GM12874 (cell line): ENCODE measurements at regions not wholly inside any gene's neighbourhood (a gene's known extent, or its start where the extent isn't known, plus 50 kb on each side); places are given as distances from the start of the nearest gene placed in this dataset.

ENCODE experiments used
- TF ChIP-seq, protein P1 (sequence below): IDR thresholded peaks from 2 replicates; pipeline ENCODE4 v1.5.1; 2011; ENCODE audit warnings: low read depth, mild to moderate bottlenecking, control low read depth, low read length, moderate library complexity; ENCODE audit not compliant: insufficient read depth

DNA sequence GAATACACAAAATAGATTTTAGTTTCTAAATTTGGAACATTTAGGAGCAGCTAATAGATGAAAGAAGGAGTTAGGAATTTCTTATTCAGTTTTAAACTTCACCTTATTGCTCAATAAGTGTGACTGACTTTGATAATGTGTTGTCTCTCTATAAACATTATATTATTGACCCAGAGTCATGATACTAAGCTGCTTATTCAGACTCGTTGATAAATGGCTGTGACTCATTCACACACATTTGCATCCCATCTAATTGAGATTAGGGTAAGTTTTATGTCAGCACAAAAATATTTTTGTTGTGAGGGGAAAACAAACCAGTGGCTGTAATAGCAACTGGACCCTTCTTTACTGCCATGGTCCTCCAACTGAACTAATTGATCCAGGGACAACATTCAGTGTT is 137.6 kb downstream of the GOLIM4 start:
- TF ChIP-seq, protein P1, sequence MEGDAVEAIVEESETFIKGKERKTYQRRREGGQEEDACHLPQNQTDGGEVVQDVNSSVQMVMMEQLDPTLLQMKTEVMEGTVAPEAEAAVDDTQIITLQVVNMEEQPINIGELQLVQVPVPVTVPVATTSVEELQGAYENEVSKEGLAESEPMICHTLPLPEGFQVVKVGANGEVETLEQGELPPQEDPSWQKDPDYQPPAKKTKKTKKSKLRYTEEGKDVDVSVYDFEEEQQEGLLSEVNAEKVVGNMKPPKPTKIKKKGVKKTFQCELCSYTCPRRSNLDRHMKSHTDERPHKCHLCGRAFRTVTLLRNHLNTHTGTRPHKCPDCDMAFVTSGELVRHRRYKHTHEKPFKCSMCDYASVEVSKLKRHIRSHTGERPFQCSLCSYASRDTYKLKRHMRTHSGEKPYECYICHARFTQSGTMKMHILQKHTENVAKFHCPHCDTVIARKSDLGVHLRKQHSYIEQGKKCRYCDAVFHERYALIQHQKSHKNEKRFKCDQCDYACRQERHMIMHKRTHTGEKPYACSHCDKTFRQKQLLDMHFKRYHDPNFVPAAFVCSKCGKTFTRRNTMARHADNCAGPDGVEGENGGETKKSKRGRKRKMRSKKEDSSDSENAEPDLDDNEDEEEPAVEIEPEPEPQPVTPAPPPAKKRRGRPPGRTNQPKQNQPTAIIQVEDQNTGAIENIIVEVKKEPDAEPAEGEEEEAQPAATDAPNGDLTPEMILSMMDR = no peak

- TF ChIP-seq, protein P1 = no peak
Measured at GRCh38 chr3:167952969-167953368, 142.8 kb downstream of the GOLIM4 start.

- TF ChIP-seq, protein P1 = no peak
Measured at GRCh38 chr3:167950212-167950611, 145.5 kb downstream of the GOLIM4 start.

DNA sequence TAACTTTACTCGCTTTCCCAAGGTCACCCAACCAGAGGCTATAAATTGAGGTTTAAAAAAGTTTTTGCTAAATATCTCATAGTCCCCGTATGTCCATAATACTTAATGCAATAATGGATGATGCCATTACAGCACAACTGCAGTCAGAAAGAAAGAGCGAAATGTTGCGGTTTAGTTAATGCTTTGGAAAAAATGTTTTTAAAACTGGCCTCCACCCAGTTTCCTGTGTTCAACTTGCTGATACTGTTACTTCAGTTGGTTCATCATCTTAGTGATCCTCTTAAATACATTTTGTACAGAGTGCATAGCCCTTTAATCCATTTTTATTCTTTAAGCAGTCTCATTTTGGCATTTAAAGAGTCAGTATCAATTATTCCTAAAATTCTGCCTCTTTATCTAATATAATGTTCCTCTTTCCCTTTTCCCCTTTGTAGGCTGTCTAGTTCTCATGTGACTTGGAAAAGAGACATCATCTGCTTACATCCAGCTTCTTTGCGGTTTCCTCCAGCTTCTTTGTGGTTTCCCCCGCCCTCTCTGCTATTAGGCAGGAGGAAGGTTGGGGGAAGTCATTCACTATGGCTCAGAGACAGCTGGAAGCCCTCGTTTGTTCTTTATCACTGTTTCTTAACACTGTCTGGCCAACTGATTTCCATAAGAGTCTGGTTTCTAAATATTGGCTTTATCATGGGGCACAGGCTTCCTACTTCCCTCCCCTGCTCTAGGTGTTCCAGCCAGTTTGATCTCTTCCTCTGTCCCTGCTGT is 154.3 kb downstream of the GOLIM4 start:
- TF ChIP-seq, protein P1 = no peak

- TF ChIP-seq, protein P1 = no peak
Measured at GRCh38 chr3:167940241-167940640, 155.5 kb downstream of the GOLIM4 start.

DNA sequence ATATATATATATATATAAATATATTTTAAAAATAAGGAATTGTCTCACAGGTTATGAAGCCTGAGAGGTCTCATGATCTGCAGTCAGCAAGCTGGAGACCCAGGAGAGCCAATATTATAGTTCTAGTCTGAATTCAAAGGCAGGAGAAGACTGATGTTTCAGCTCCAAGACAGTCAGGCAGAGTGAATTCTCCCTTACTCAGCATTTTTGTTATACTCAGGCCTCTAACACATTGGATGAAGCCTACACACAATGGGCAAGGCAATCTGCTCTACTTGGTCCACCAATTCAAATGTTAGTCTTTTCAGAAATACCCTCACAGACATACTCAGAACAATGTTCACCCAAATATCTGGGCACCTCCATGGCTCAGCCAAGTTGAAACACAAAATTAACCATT is 157.2 kb downstream of the GOLIM4 start:
- TF ChIP-seq, protein P1 = no peak

DNA sequence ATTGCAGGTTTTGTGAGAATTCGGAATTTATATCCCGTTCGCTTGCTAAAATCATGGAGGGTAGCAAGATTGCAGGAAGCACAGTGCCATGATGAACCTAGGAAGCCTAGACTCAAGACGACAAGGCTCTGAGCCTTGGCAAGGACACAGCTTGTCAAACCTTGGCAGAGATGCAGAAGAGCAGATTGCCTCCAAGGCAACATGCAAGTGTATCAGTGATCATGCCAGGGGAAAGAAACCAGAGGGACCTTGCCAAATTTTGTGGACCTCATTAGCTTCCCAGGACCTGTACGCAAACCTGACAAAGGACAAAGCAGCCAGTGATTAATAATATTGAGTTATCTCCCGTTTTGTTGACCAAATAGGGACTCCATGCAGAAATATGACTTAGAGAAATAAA is 159.7 kb downstream of the GOLIM4 start:
- TF ChIP-seq, protein P1 = no peak
